Prostate gland (tissue), 2 donors: ENCODE measurements at regions not wholly inside any gene's neighbourhood (a gene's known extent, or its start where the extent isn't known, plus 50 kb on each side); places are given as distances from the start of the nearest gene placed in this dataset.

Experiments
- CTCF ChIP-seq, 4 experiments: fragments of 200-600 bp in 2 of 4; fragments of 450-650 bp in 2 of 4; sonication (generic) in 2 of 4; IDR thresholded peaks; 1 replicate in 3 of 4; 2 replicates in 1 of 4; pipeline ENCODE4 v1.5.1; 2016 to 2019; ENCODE audit warnings: antibody characterized with exemption in 4 of 4, mild to moderate bottlenecking in 2 of 4, moderate library complexity in 2 of 4
- POLR2AphosphoS5 ChIP-seq: sonication (generic); formaldehyde crosslinking; IDR thresholded peaks from one replicate; pipeline ENCODE4 v1.6.1; 2017; ENCODE audit warnings: antibody characterized with exemption

DNA sequence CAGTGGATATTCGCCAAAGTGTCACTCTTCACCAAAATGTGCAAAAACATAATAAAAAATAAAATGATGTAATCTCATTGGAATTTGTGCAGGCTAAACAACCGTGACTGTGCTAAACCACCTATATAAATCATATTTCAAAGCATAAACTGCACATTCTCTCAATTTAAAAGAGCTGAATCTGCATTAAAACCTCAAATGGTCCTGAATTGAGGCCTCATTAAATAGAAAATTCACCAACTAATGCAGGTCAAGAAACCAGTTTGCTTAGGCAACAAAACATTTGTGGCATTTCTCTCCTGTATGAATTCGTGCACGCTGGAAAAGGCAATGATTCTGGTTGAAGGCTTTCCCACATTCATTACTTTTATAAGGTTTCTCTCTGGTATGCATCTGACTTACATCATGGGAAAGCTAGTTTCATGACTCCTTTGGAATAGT lies 80.1 kb upstream of the IFNG-AS1 start:
- TF ChIP-seq POLR2AphosphoS5 (no peak), CTCF (IDR thresholded peaks at IDR 0.05) (no peak)
